IMR-90 (cell line): ENCODE measurements at regions not wholly inside any gene's neighbourhood (a gene's known extent, or its start where the extent isn't known, plus 50 kb on each side); places are given as distances from the start of the nearest gene placed in this dataset.
A peak's percentile ranks its signal among the peaks of the same experiment; 100 is the strongest.

ENCODE experiments used
- ATAC-seq: fragments of 200-7000 bp; cut with Tn5 transposase; 2 replicates; pipeline ENCODE4 v1.9.1; 2020; ENCODE audit warnings: low read depth, mild to moderate bottlenecking, moderate library complexity
- BruUV-seq: library from RNA; stranded (reverse); fragments of 400-500 nt; replicated peaks from 2 replicates; lab custom pipeline; 2021; lab: Mats Ljungman, UMichigan
- CTCF ChIA-PET: fragments of 300-600 bp; formaldehyde crosslinking; extraction: SDS; loops from one replicate; lab custom pipeline; 2021; ENCODE audit warnings: antibody characterized with exemption; lab: Yijun Ruan, JAX
- POLR2A ChIA-PET: fragments of 300-600 bp; sonication (Branson Sonifier 250); formaldehyde crosslinking; loops from one replicate; lab custom pipeline; 2022; ENCODE audit warnings: antibody characterized with exemption; ENCODE audit not compliant: unreplicated experiment; lab: Charles Lee
- DNase-seq: peaks from one replicate; pipeline ENCODE4 v3.0.0; 2013
- H2AFZ ChIP-seq: replicated peaks from 2 replicates; pipeline ENCODE3; 2013; ENCODE audit warnings: low read length, mild to moderate bottlenecking; ENCODE audit not compliant: poor library complexity
- H2AK5ac ChIP-seq: 2 replicates; pipeline ENCODE4 v1.6.1; 2013; ENCODE audit warnings: low read depth, low read length, inconsistent platforms
- H2AK9ac ChIP-seq: replicated peaks from 2 replicates; pipeline ENCODE3; 2013; ENCODE audit warnings: mild to moderate bottlenecking, low read depth, low read length, moderate library complexity; ENCODE audit not compliant: poor library complexity
- H2BK120ac ChIP-seq: 2 replicates; pipeline ENCODE4 v1.6.1; 2013; ENCODE audit warnings: low read depth, low read length, inconsistent platforms
- H2BK15ac ChIP-seq: 3 replicates; pipeline ENCODE4 v1.6.1; 2013; ENCODE audit warnings: low read depth, low read length, inconsistent platforms
- H2BK20ac ChIP-seq: 2 replicates; pipeline ENCODE4 v1.6.1; 2013; ENCODE audit warnings: low read depth, mild to moderate bottlenecking, inconsistent platforms, low read length, moderate library complexity
- H2BK5ac ChIP-seq: 2 replicates; pipeline ENCODE4 v1.6.1; 2013; ENCODE audit warnings: mild to moderate bottlenecking, low read depth, low read length, inconsistent platforms; ENCODE audit not compliant: poor library complexity, severe bottlenecking
- H3K14ac ChIP-seq: replicated peaks from 2 replicates; pipeline ENCODE4 v1.6.1; 2013; ENCODE audit warnings: low read depth, low read length, inconsistent platforms
- H3K18ac ChIP-seq: 2 replicates; pipeline ENCODE4 v1.6.1; 2013; ENCODE audit warnings: low read depth, low read length, control low read depth
- H3K23ac ChIP-seq: 2 replicates; pipeline ENCODE4 v1.6.1; 2013; ENCODE audit warnings: low read depth, low read length, inconsistent platforms
- H3K27ac ChIP-seq: 2 replicates; pipeline ENCODE4 v1.5.1; 2013; ENCODE audit warnings: mild to moderate bottlenecking, control low read depth, low read length; ENCODE audit not compliant: insufficient read depth
- H3K27me3 ChIP-seq: 2 replicates; pipeline ENCODE4 v1.6.1; 2013; ENCODE audit warnings: low read length; ENCODE audit not compliant: control insufficient read depth, insufficient read depth
- H3K36me3 ChIP-seq: 2 replicates; pipeline ENCODE4 v1.6.1; 2013; ENCODE audit warnings: low read length, mixed read lengths; ENCODE audit not compliant: control insufficient read depth, insufficient read depth
- H3K4ac ChIP-seq: 2 replicates; pipeline ENCODE4 v1.6.1; 2013; ENCODE audit warnings: low read depth, low read length, inconsistent platforms
- H3K4me1 ChIP-seq: 2 replicates; pipeline ENCODE4 v1.6.1; 2013; ENCODE audit warnings: low read length, mixed read lengths; ENCODE audit not compliant: control insufficient read depth, insufficient read depth
- H3K4me2 ChIP-seq: 2 replicates; pipeline ENCODE4 v1.6.1; 2013; ENCODE audit warnings: low read depth, mild to moderate bottlenecking, control low read depth, low read length, moderate library complexity
- H3K4me3 ChIP-seq: 2 replicates; pipeline ENCODE4 v1.5.1; 2013; ENCODE audit warnings: low read depth, mild to moderate bottlenecking, control low read depth, low read length, moderate library complexity; ENCODE audit not compliant: insufficient read depth
- H3K56ac ChIP-seq: 2 replicates; pipeline ENCODE4 v1.6.1; 2013; ENCODE audit warnings: low read length, inconsistent platforms; ENCODE audit not compliant: insufficient read depth; ENCODE audit errors: extremely low read depth
- H3K79me1 ChIP-seq, 2 experiments: 2 replicates each; pipeline ENCODE4 v1.6.1; 2013; ENCODE audit warnings: low read length in 2 of 2, inconsistent platforms in 1 of 2, low read depth in 1 of 2
- H3K9ac ChIP-seq: 2 replicates; pipeline ENCODE4 v1.6.1; 2013; ENCODE audit warnings: low read depth, low read length, control low read depth
- H3K9me1 ChIP-seq: 2 replicates; pipeline ENCODE4 v1.6.1; 2013; ENCODE audit warnings: low read length, inconsistent platforms; ENCODE audit not compliant: insufficient read depth
- H3K9me3 ChIP-seq: 2 replicates; pipeline ENCODE4 v1.6.1; 2013; ENCODE audit warnings: low read length; ENCODE audit not compliant: control insufficient read depth, insufficient read depth
- H4K20me1 ChIP-seq: 2 replicates; pipeline ENCODE4 v1.6.1; 2013; ENCODE audit warnings: low read length, inconsistent platforms; ENCODE audit not compliant: insufficient read depth
- H4K5ac ChIP-seq: 2 replicates; pipeline ENCODE4 v1.6.1; 2013; ENCODE audit warnings: mild to moderate bottlenecking, low read depth, low read length, control low read depth
- H4K8ac ChIP-seq, 2 experiments: 2 replicates each; pipeline ENCODE4 v1.6.1; 2013; ENCODE audit warnings: low read depth in 2 of 2, low read length in 2 of 2, control low read depth in 1 of 2, inconsistent platforms in 1 of 2
- H4K91ac ChIP-seq: 2 replicates; pipeline ENCODE4 v1.6.1; 2013; ENCODE audit warnings: low read depth, low read length, inconsistent platforms; ENCODE audit not compliant: insufficient read depth
- BHLHE40 ChIP-seq: fragments of 150-350 bp; IDR thresholded peaks from 2 replicates; pipeline ENCODE4 v1.6.1; 2016; ENCODE audit warnings: mild to moderate bottlenecking, low read depth, low read length
- CEBPB ChIP-seq: IDR thresholded peaks from 2 replicates; pipeline ENCODE4 v1.6.1; 2012; ENCODE audit warnings: low read depth, low read length, improper control_type of control experiment
- CHD1 ChIP-seq: IDR thresholded peaks from 2 replicates; pipeline ENCODE4 v1.6.1; 2012; ENCODE audit warnings: low read depth, low read length, improper control_type of control experiment
- CTCF ChIP-seq: conservative IDR thresholded peaks from 2 replicates; pipeline ENCODE4 v1.5.1; 2012; ENCODE audit warnings: mild to moderate bottlenecking, low read depth, low read length, improper control_type of control experiment
- ELK1 ChIP-seq: fragments of 150-350 bp; IDR thresholded peaks from 2 replicates; pipeline ENCODE4 v1.6.1; 2016; ENCODE audit warnings: low read depth, mild to moderate bottlenecking, low read length, moderate library complexity, borderline replicate concordance
- FOS ChIP-seq: fragments of 150-350 bp; IDR thresholded peaks from 2 replicates; pipeline ENCODE4 v1.6.1; 2016; ENCODE audit warnings: low read depth, low read length
- MAFK ChIP-seq: IDR thresholded peaks from 2 replicates; pipeline ENCODE4 v1.6.1; 2012; ENCODE audit warnings: low read depth, low read length, improper control_type of control experiment
- MAZ ChIP-seq: IDR thresholded peaks from 2 replicates; pipeline ENCODE4 v1.6.1; 2012; ENCODE audit warnings: low read depth, mild to moderate bottlenecking, low read length, improper control_type of control experiment, moderate library complexity, borderline replicate concordance
- MXI1 ChIP-seq: IDR thresholded peaks from 2 replicates; pipeline ENCODE4 v1.6.1; 2012; ENCODE audit warnings: low read depth, mild to moderate bottlenecking, low read length, moderate library complexity, borderline replicate concordance
- NFE2L2 ChIP-seq: fragments of 150-350 bp; IDR thresholded peaks from 2 replicates; pipeline ENCODE4 v1.6.1; 2016; ENCODE audit warnings: low read depth, mild to moderate bottlenecking, low read length
- POLR2A ChIP-seq: IDR thresholded peaks from 2 replicates; pipeline ENCODE4 v1.6.1; 2012; ENCODE audit warnings: mild to moderate bottlenecking, low read depth, low read length
- RAD21 ChIP-seq: IDR thresholded peaks from 2 replicates; pipeline ENCODE4 v1.6.1; 2012; ENCODE audit warnings: low read length, improper control_type of control experiment
- RCOR1 ChIP-seq: IDR thresholded peaks from 2 replicates; pipeline ENCODE4 v1.6.1; 2012; ENCODE audit warnings: mild to moderate bottlenecking, low read length, improper control_type of control experiment; ENCODE audit not compliant: insufficient replicate concordance
- RFX5 ChIP-seq: IDR thresholded peaks from 2 replicates; pipeline ENCODE4 v1.8.0; 2012; ENCODE audit warnings: low read depth, mild to moderate bottlenecking, low read length, moderate library complexity
- SMC3 ChIP-seq: fragments of 150-350 bp; IDR thresholded peaks from 2 replicates; pipeline ENCODE4 v1.6.1; 2016; ENCODE audit warnings: low read depth, mild to moderate bottlenecking, antibody characterized with exemption, low read length, moderate library complexity
- USF2 ChIP-seq: fragments of 150-350 bp; IDR thresholded peaks from 2 replicates; pipeline ENCODE4 v1.6.1; 2017; ENCODE audit warnings: mild to moderate bottlenecking, antibody characterized with exemption, low read length, low read depth
- WGBS, 2 experiments: methylation state at CpG; one replicate each; pipeline versions ENCODE4 v1.1.5 to v1.1.7; 2013; ENCODE audit warnings: missing lambda C conversion rate in 2 of 2; ENCODE audit not compliant: insufficient read length in 1 of 2; ENCODE audit errors: extremely low coverage in 2 of 2; 5-methylcytosine and 5-hydroxymethylcytosine counted together
- dilution Hi-C: fragments of 300-500 bp; cut with HindIII; formaldehyde crosslinking; loops from one replicate; pipeline ENCODE4 v1.14.3; 2018; ENCODE audit warnings: low sequenced_read_pairs; ENCODE audit not compliant: unreplicated experiment
- in situ Hi-C: fragments of 300-500 bp; cut with MboI; formaldehyde crosslinking; loops from 3 replicates; pipeline ENCODE4 v1.14.3; 2019; ENCODE audit warnings: low sequenced_read_pairs, inconsistent platforms, mixed read lengths
- intact Hi-C: fragments of 100-400 bp; cut with micrococcal nuclease; formaldehyde crosslinking; loops from 2 replicates; pipeline ENCODE4 v1.10.0; 2022

GRCh38 chr1:234942879-234943506, 185.6 kb downstream of the TOMM20 start:
- H4K8ac ChIP-seq: no peak overlapping the region
- no peak for ATAC-seq
- no peak overlapping the region for H3K18ac ChIP-seq
- peak overlapping the region; percentile 37; the same call in 1 of the 2 replicates for H4K91ac ChIP-seq
- no peaks in the 10 kb centered on the region for H3K36me3 ChIP-seq
- no peaks in the 10 kb centered on the region for H3K27me3 ChIP-seq
- no peak overlapping the region for H3K4me3 ChIP-seq
- H2BK5ac ChIP-seq: no peak overlapping the region
- ChIA-PET CTCF (no interaction called here), POLR2A (no interaction called here)
- no peak overlapping the region for H2AK9ac ChIP-seq
- H2BK120ac ChIP-seq: no peak overlapping the region
- no peak overlapping the region for H3K23ac ChIP-seq
- 60% methylated on average over 1 of the region's 5 CpGs; no CpG with 5 or more reads in 1 of the 2 experiments for WGBS, 2 experiments
- H4K20me1 ChIP-seq: no peaks in the 10 kb centered on the region
- no peak overlapping the region for H3K14ac ChIP-seq
- no peak overlapping the region for H2AK5ac ChIP-seq
- H3K4ac ChIP-seq: no peak overlapping the region
- in situ Hi-C loops (no loop called here), dilution Hi-C loops (no loop called here), intact Hi-C loops (no loop called here)
- peaks cover 2% of the 10 kb centered on the region; the same call in 1 of the 2 replicates for H3K4me1 ChIP-seq
- no TSS peak for BruUV-seq
- H2BK15ac ChIP-seq: no peak overlapping the region
- H3K9me3 ChIP-seq: no peaks in the 10 kb centered on the region
- no peak overlapping the region for H3K9ac ChIP-seq
- no peak overlapping the region for H4K5ac ChIP-seq
- H3K9me1 ChIP-seq: no peaks in the 10 kb centered on the region
- no peak overlapping the region for H3K56ac ChIP-seq
- no peak overlapping the region for H2AFZ ChIP-seq
- H3K79me1 ChIP-seq: no peaks in the 10 kb centered on the region
- H2BK20ac ChIP-seq: no peak overlapping the region
- no peak for DNase-seq
- no peak for TF ChIP-seq RAD21
- no peak for TF ChIP-seq USF2
- TF ChIP-seq ELK1: no peak
- no peak for TF ChIP-seq FOS
- no peak for TF ChIP-seq NFE2L2
- no peak for TF ChIP-seq RFX5
- TF ChIP-seq RCOR1: no peak
- TF ChIP-seq MAZ: no peak
- TF ChIP-seq SMC3: no peak
- TF ChIP-seq POLR2A: no peak
- TF ChIP-seq CHD1: no peak
- no peak for TF ChIP-seq BHLHE40
- no peak for TF ChIP-seq MXI1
- TF ChIP-seq CTCF: no peak
- no peak for TF ChIP-seq MAFK
- TF ChIP-seq CEBPB: no peak
- no peak overlapping the region for H3K4me2 ChIP-seq
- no peak overlapping the region for H3K27ac ChIP-seq
